HCT116 (cell line): ENCODE measurements at regions not wholly inside any gene's neighbourhood (a gene's known extent, or its start where the extent isn't known, plus 50 kb on each side); places are given as distances from the start of the nearest gene placed in this dataset.

Source experiments
- ATAC-seq: fragments of 200-7000 bp; cut with Tn5 transposase; 2 replicates; pipeline ENCODE4 v1.9.1; 2020; ENCODE audit warnings: mild to moderate bottlenecking, moderate library complexity
- BruUV-seq: library from RNA; stranded (reverse); fragments of 400-500 nt; replicated peaks from 2 replicates; lab custom pipeline; 2021; lab: Mats Ljungman, UMichigan
- CTCF ChIA-PET: fragments of 300-600 bp; sonication (Branson Sonifier 250); formaldehyde crosslinking; loops from one replicate; lab custom pipeline; 2021; ENCODE audit warnings: antibody characterized with exemption; lab: Charles Lee
- POLR2A ChIA-PET: fragments of 300-600, 350-600 bp; sonication (Branson Sonifier 250); formaldehyde crosslinking; loops from one replicate; lab custom pipeline; 2021; ENCODE audit warnings: antibody characterized with exemption; lab: Charles Lee
- RAD21 ChIA-PET, 2 experiments: fragments of 300-600 bp; sonication (Branson Sonifier 250); formaldehyde crosslinking; loops; one replicate each; lab custom pipeline; 2023; ENCODE audit warnings: low total read pairs in 2 of 2; ENCODE audit not compliant: uncharacterized antibody in 2 of 2, unreplicated experiment in 2 of 2, low non-redundant PET in 1 of 2; lab: Charles Lee
- DNase-seq: peaks from one replicate; pipeline ENCODE4 v3.0.0-alpha.2; 2010; ENCODE audit warnings: low read depth, low spot score
- H2AFZ ChIP-seq: fragments of 200-600 bp; shearing (Covaris generic), sonication (generic); 2 replicates; pipeline ENCODE4 v1.6.1; 2017; ENCODE audit warnings: low read depth, mixed run types, mixed read lengths, antibody characterized with exemption, low read length; ENCODE audit not compliant: poor library complexity, severe bottlenecking
- H3K27ac ChIP-seq: 2 replicates; pipeline ENCODE4 v1.5.1; 2012; ENCODE audit warnings: low read depth, low read length
- H3K27me3 ChIP-seq: fragments of 200-600 bp; sonication (generic); 2 replicates; pipeline ENCODE4 v1.6.1; 2016; ENCODE audit warnings: mixed run types, low read length, mixed read lengths; ENCODE audit not compliant: insufficient read depth
- H3K36me3 ChIP-seq, 2 experiments: fragments of 200-500 bp in 1 of 2; fragments of 200-600 bp in 1 of 2; sonication (Bioruptor generic) in 1 of 2; sonication (generic) in 1 of 2; 2 replicates each; pipeline versions ENCODE4 v1.5.1 to v1.6.1; 2014 to 2016; ENCODE audit warnings: low read length in 2 of 2, inconsistent platforms in 1 of 2, mixed read lengths in 1 of 2, mixed run types in 1 of 2; ENCODE audit not compliant: insufficient read depth in 2 of 2, control insufficient read depth in 1 of 2
- H3K4me1 ChIP-seq, 2 experiments: fragments of 200-600 bp in 1 of 2; sonication (generic) in 1 of 2; 2 replicates each; pipeline versions ENCODE4 v1.5.1 to v1.6.1; 2012 to 2017; ENCODE audit warnings: low read length in 2 of 2, inconsistent platforms in 1 of 2, mild to moderate bottlenecking in 1 of 2, mixed read lengths in 1 of 2, mixed run types in 1 of 2, moderate library complexity in 1 of 2; ENCODE audit not compliant: insufficient read depth in 2 of 2, control insufficient read depth in 1 of 2
- H3K4me2 ChIP-seq: fragments of 200-600 bp; sonication (generic); 2 replicates; pipeline ENCODE4 v1.6.1; 2017; ENCODE audit warnings: mixed run types, low read length, mixed read lengths
- H3K4me3 ChIP-seq, 2 experiments: fragments of 200-600 bp in 1 of 2; sonication (generic) in 1 of 2; replicated peaks in 1 of 2; 2 replicates each; pipeline ENCODE4 v1.5.1; 2011 to 2016; ENCODE audit warnings: low read length in 2 of 2, control low read depth in 1 of 2, low read depth in 1 of 2, mild to moderate bottlenecking in 1 of 2, mixed read lengths in 1 of 2, mixed run types in 1 of 2
- H3K79me2 ChIP-seq: fragments of 200-600 bp; sonication (generic); 2 replicates; pipeline ENCODE4 v1.6.1; 2017; ENCODE audit warnings: mild to moderate bottlenecking, mixed run types, low read length, moderate library complexity, mixed read lengths; ENCODE audit not compliant: insufficient read depth
- H3K9ac ChIP-seq: fragments of 200-600 bp; sonication (generic); 2 replicates; pipeline ENCODE4 v1.6.1; 2016; ENCODE audit warnings: low read length, mixed read lengths
- H3K9me2 ChIP-seq: fragments of 200-600 bp; sonication (generic), shearing (Covaris generic); 2 replicates; pipeline ENCODE4 v1.6.1; 2017; ENCODE audit warnings: mixed run types, mild to moderate bottlenecking, moderate library complexity; ENCODE audit not compliant: insufficient read depth
- H3K9me3 ChIP-seq, 2 experiments: fragments of 200-500 bp in 1 of 2; fragments of 200-600 bp in 1 of 2; sonication (Bioruptor generic) in 1 of 2; sonication (generic) in 1 of 2; 2 replicates each; pipeline ENCODE4 v1.6.1; 2014 to 2017; ENCODE audit warnings: low read length in 2 of 2, mixed read lengths in 2 of 2, inconsistent platforms in 1 of 2, low read depth in 1 of 2, mild to moderate bottlenecking in 1 of 2, mixed run types in 1 of 2, moderate library complexity in 1 of 2; ENCODE audit not compliant: control insufficient read depth in 1 of 2, insufficient read depth in 1 of 2
- H4K20me1 ChIP-seq: fragments of 200-600 bp; sonication (generic), shearing (Covaris generic); 2 replicates; pipeline ENCODE4 v1.6.1; 2017; ENCODE audit warnings: mixed run types, mild to moderate bottlenecking, moderate library complexity; ENCODE audit not compliant: insufficient read depth
- CEBPB ChIP-seq: IDR thresholded peaks from 2 replicates; pipeline ENCODE4 v1.6.1; 2012; ENCODE audit warnings: low read depth
- EGR1 ChIP-seq: IDR thresholded peaks from 2 replicates; pipeline ENCODE4 v1.6.1; 2012; ENCODE audit warnings: low read depth
- EZH2 ChIP-seq: fragments of 200-600 bp; sonication (generic); IDR thresholded peaks from 2 replicates; pipeline ENCODE4 v1.6.1; 2017; ENCODE audit warnings: antibody characterized with exemption, mixed run types
- EZH2phosphoT487 ChIP-seq: fragments of 200-600 bp; IDR thresholded peaks from 2 replicates; pipeline ENCODE4 v1.6.1; 2018; ENCODE audit warnings: antibody characterized with exemption, borderline replicate concordance
- FOSL1 ChIP-seq: IDR thresholded peaks from 2 replicates; pipeline ENCODE4 v1.6.1; 2012; ENCODE audit warnings: low read depth
- POLR2AphosphoS5 ChIP-seq: IDR thresholded peaks from 2 replicates; pipeline ENCODE4 v1.6.1; 2011; ENCODE audit warnings: mild to moderate bottlenecking, low read depth, low read length, moderate library complexity
- RAD21 ChIP-seq: IDR thresholded peaks from 2 replicates; pipeline ENCODE4 v1.6.1; 2012; ENCODE audit warnings: low read depth, mild to moderate bottlenecking
- SP1 ChIP-seq: IDR thresholded peaks from 2 replicates; pipeline ENCODE4 v1.6.1; 2012; ENCODE audit warnings: low read depth
- SRF ChIP-seq: IDR thresholded peaks from 2 replicates; pipeline ENCODE4 v1.6.1; 2012; ENCODE audit warnings: low read depth
- YY1 ChIP-seq: IDR thresholded peaks from 2 replicates; pipeline ENCODE4 v1.6.1; 2011; ENCODE audit warnings: low read length, low read depth, moderate library complexity, mild to moderate bottlenecking; ENCODE audit not compliant: insufficient replicate concordance; ENCODE audit errors: extremely low read depth
- ZNF274 ChIP-seq: fragments of 200-500 bp; sonication (Bioruptor generic); IDR thresholded peaks from 2 replicates; pipeline ENCODE4 v1.6.1; 2014; ENCODE audit warnings: mild to moderate bottlenecking, low read depth, low read length, inconsistent platforms
- intact Hi-C: fragments of 100-400 bp; cut with micrococcal nuclease; formaldehyde crosslinking; loops from 2 replicates; pipeline ENCODE4 v1.10.0; 2022
- TF ChIP-seq, protein P1 (sequence below), 3 experiments: fragments of 200-600 bp in 1 of 3; sonication (generic) in 1 of 3; IDR thresholded peaks in 2 of 3; conservative IDR thresholded peaks in 1 of 3; 2 replicates each; pipeline ENCODE4 v1.5.1; 2012 to 2017; ENCODE audit warnings: low read depth in 2 of 3, low read length in 2 of 3, antibody characterized with exemption in 1 of 3, borderline replicate concordance in 1 of 3, control low read depth in 1 of 3, mild to moderate bottlenecking in 1 of 3, mixed read lengths in 1 of 3, mixed run types in 1 of 3, moderate library complexity in 1 of 3; ENCODE audit not compliant: insufficient read depth in 1 of 3
- TF ChIP-seq, protein P2 (sequence below): IDR thresholded peaks from 2 replicates; pipeline ENCODE4 v1.6.1; 2011; ENCODE audit warnings: mild to moderate bottlenecking, low read length, moderate library complexity; ENCODE audit not compliant: insufficient replicate concordance; ENCODE audit errors: extremely low read depth

DNA sequence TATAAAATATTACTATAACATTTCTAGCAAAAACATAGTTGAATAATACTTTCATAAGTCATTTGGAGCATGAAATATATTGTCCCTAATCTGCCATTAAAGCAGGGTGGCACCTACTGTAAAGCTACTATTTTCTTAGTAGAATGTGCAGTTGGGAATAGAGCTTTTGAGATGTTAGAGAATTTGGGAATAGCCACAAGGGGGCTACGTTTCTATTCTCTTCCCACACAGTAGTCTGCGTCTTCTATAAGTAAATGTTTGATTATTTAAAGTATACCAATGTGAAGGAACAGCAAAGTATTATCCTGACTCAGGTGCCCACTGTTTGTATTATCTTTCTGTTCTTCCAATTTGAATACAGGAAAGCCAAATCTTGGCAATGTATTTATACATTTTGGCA lies 323.2 kb upstream of the GIMD1 start:
- peak; percentile 4 for DNase-seq
- POLR2A ChIA-PET, result no interaction called here
- Histone ChIP-seq H3K27ac (no peak overlapping the region), H3K9ac (no peak overlapping the region), H3K4me2 (no peak overlapping the region), H3K36me3 (no peaks in the 10 kb centered on the region), H3K27me3 (no peaks in the 10 kb centered on the region), H3K4me1 (no peaks in the 10 kb centered on the region), H3K79me2 (no peaks in the 10 kb centered on the region), H3K9me3 (no peaks in the 10 kb centered on the region), H3K4me3 (no peak overlapping the region), H4K20me1 (no peaks in the 10 kb centered on the region), H2AFZ (no peak overlapping the region), H3K9me2 (no peaks in the 10 kb centered on the region)
- RAD21 ChIA-PET, result interaction anchor here in 1 of 2 experiments (0.6 kb wide), 1 partner anchor 118 kb away, joined by 3 read pairs; no protein-coding TSS in a partner anchor
- CTCF ChIA-PET, result no interaction called here
- no TSS peak for BruUV-seq
- peak; percentile 70 for ATAC-seq
- intact Hi-C loops, result loop anchor here (2.0 to 5.0 kb wide), 3 partner anchors 206 to 826 kb away; no protein-coding TSS in a partner anchor
- TF ChIP-seq SRF, result no peak
- no peak for TF ChIP-seq ZNF274
- TF ChIP-seq SP1, result no peak
- TF ChIP-seq, protein P1, sequence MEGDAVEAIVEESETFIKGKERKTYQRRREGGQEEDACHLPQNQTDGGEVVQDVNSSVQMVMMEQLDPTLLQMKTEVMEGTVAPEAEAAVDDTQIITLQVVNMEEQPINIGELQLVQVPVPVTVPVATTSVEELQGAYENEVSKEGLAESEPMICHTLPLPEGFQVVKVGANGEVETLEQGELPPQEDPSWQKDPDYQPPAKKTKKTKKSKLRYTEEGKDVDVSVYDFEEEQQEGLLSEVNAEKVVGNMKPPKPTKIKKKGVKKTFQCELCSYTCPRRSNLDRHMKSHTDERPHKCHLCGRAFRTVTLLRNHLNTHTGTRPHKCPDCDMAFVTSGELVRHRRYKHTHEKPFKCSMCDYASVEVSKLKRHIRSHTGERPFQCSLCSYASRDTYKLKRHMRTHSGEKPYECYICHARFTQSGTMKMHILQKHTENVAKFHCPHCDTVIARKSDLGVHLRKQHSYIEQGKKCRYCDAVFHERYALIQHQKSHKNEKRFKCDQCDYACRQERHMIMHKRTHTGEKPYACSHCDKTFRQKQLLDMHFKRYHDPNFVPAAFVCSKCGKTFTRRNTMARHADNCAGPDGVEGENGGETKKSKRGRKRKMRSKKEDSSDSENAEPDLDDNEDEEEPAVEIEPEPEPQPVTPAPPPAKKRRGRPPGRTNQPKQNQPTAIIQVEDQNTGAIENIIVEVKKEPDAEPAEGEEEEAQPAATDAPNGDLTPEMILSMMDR (IDR thresholded peaks at IDR 0.05 in 2 of 3, conservative IDR thresholded peaks at IDR 0.05 in 1 of 3; ENCODE audit: borderline replicate concordance in 1 of 3, insufficient read depth in 1 of 3, low read depth in 2 of 3, low read length in 2 of 3), result peak; percentile 16 to 38 (median 33); a peak in 4 of 6 replicates
- TF ChIP-seq POLR2AphosphoS5, result no peak
- TF ChIP-seq RAD21, result peak; percentile 32; the same call in 1 of the 2 replicates
- no peak for TF ChIP-seq EGR1

DNA sequence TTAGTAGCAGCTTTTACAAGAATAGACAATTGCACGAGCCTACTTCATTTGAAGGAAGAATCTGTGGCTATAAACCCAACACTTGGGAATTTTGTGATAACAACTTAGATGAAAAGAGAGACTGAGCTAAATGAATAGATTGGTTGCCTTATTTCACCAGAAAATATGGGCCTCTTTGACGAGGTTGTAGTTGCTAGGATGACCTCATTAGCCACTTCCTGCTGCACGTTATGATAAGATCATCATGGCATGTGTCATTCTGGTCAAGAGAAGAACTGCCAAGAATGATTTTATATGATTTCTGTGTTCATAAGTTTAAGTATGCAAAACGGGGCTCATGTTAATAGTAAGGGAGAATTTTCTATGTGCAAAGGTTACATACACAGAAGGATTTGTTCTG lies 321.9 kb upstream of the GIMD1 start:
- Histone ChIP-seq H3K4me1 (no peaks in the 10 kb centered on the region), H2AFZ (no peak overlapping the region), H3K79me2 (no peaks in the 10 kb centered on the region), H3K4me3 (no peak overlapping the region), H3K4me2 (no peak overlapping the region), H4K20me1 (no peaks in the 10 kb centered on the region), H3K36me3 (no peaks in the 10 kb centered on the region), H3K9ac (no peak overlapping the region), H3K9me2 (no peaks in the 10 kb centered on the region), H3K27me3 (no peaks in the 10 kb centered on the region), H3K9me3 (no peaks in the 10 kb centered on the region), H3K27ac (no peak overlapping the region)
- ChIA-PET POLR2A (no interaction called here), CTCF (no interaction called here), RAD21 (no interaction called here)
- ATAC-seq (no peak), DNase-seq (no peak)
- intact Hi-C loops, result loop anchor here (2.0 to 5.0 kb wide), 3 partner anchors 207 to 827 kb away; no protein-coding TSS in a partner anchor
- BruUV-seq, result no TSS peak
- TF ChIP-seq EZH2 (no peak), EZH2phosphoT487 (no peak), YY1 (no peak), SRF (no peak), SP1 (no peak), FOSL1 (no peak), CEBPB (no peak), ZNF274 (no peak)
- TF ChIP-seq, protein P1 (IDR thresholded peaks at IDR 0.05 in 2 of 3, conservative IDR thresholded peaks at IDR 0.05 in 1 of 3; ENCODE audit: borderline replicate concordance in 1 of 3, insufficient read depth in 1 of 3, low read depth in 2 of 3, low read length in 2 of 3), result no peak
- TF ChIP-seq, protein P2, sequence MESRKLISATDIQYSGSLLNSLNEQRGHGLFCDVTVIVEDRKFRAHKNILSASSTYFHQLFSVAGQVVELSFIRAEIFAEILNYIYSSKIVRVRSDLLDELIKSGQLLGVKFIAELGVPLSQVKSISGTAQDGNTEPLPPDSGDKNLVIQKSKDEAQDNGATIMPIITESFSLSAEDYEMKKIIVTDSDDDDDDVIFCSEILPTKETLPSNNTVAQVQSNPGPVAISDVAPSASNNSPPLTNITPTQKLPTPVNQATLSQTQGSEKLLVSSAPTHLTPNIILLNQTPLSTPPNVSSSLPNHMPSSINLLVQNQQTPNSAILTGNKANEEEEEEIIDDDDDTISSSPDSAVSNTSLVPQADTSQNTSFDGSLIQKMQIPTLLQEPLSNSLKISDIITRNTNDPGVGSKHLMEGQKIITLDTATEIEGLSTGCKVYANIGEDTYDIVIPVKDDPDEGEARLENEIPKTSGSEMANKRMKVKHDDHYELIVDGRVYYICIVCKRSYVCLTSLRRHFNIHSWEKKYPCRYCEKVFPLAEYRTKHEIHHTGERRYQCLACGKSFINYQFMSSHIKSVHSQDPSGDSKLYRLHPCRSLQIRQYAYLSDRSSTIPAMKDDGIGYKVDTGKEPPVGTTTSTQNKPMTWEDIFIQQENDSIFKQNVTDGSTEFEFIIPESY, result no peak
